ENCODE measurements at regions not wholly inside any gene's neighbourhood (a gene's known extent, or its start where the extent isn't known, plus 50 kb on each side); places are given as distances from the start of the nearest gene placed in this dataset.
"Not testable (repeated sequence)": the region's sequence is repeated elsewhere in the genome, so short reads cannot be mapped to it uniquely, and the experiment has no call there.

DNA sequence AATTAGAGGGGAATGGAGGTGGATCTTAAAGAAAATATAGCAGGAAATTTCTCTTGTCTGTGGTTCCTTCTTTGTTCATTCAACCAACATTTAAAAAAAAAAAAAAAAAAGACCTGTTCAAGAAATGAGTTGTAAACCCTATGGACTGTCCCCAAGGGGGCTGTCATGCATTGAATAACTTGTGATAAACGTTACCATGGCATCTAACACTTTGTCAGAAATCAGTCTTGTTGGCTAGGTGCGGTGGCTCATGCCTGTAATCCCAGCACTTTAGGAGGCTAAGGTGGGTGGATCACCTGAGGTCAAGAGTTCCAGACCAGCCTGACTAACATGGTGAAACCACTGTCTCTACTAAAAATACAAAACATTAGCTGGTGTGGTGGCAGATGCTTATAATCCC is 381.7 kb downstream of the BCKDHB start:
- TF ChIP-seq, protein P1, sequence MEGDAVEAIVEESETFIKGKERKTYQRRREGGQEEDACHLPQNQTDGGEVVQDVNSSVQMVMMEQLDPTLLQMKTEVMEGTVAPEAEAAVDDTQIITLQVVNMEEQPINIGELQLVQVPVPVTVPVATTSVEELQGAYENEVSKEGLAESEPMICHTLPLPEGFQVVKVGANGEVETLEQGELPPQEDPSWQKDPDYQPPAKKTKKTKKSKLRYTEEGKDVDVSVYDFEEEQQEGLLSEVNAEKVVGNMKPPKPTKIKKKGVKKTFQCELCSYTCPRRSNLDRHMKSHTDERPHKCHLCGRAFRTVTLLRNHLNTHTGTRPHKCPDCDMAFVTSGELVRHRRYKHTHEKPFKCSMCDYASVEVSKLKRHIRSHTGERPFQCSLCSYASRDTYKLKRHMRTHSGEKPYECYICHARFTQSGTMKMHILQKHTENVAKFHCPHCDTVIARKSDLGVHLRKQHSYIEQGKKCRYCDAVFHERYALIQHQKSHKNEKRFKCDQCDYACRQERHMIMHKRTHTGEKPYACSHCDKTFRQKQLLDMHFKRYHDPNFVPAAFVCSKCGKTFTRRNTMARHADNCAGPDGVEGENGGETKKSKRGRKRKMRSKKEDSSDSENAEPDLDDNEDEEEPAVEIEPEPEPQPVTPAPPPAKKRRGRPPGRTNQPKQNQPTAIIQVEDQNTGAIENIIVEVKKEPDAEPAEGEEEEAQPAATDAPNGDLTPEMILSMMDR (IDR thresholded peaks at IDR 0.05): no peak
- DNase-seq (no peak), ATAC-seq (no peak)
- H3K36me3 ChIP-seq: no peaks in the 10 kb centered on the region
- intact Hi-C loops (cut with DNase I): no loop called here
- H3K4me3 ChIP-seq: no peak overlapping the region
- H3K9me3 ChIP-seq: peaks cover 0 to 3% (median 0%) of the 10 kb centered on the region in 11 donors
- 65 to 71% methylated on average over 2 of the region's 2 CpGs for WGBS, 2 donors
- H3K4me1 ChIP-seq: no peaks in the 10 kb centered on the region
- H3K27ac ChIP-seq: no peak overlapping the region
- no peaks in the 10 kb centered on the region for H3K27me3 ChIP-seq

DNA sequence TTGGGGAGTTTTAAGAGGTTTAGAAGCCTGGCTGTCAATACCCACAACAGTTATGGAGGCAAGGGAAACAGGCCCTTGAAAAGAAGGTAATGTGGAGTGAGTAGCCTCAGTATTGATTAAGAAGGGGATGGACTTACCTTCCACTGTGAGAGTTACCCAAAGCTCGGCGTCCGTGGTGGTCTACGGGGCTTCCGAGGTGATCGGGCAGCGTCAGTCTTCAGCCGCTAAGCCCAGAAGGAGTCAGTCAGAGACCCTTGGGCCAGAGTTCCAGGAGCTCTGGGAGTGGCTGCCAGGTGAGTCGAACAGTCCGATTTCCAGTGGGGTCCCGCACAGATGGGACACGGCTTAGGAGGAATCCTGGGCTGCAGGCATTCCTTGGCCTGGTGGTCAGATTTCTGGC is 379.0 kb downstream of the BCKDHB start:
- intact Hi-C loops (cut with DNase I); H3K27ac ChIP-seq; DNase-seq; H3K4me3 ChIP-seq; ATAC-seq; H3K4me1 ChIP-seq; H3K9me3 ChIP-seq; H3K27me3 ChIP-seq; H3K36me3 ChIP-seq: not testable (repeated sequence)
- 92 to 97% methylated on average over 12 of the region's 12 CpGs for WGBS, 2 donors

DNA sequence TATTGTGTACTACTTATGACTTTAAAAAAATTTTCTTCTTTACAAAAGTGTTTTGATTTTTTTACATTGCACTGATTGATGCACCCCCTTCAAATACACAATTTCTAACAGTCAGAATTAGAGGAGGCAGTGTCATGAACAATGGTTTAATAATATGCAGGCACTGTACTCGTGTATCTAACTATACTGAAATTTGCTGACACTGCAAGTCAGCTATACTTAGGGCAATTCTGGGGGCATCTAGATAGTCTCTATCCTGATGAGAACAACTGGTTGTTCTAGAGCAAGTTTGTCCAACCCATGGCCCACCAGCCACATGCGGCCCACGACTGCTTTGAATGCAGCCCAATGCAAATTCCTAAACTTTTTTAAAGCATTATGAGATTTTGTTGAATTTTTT is 375.6 kb downstream of the BCKDHB start:
- H3K36me3 ChIP-seq: no peaks in the 10 kb centered on the region
- DNase-seq (no peak), ATAC-seq (no peak)
- 96% methylated on average over 3 of the region's 3 CpGs for WGBS, 2 donors
- no peak overlapping the region for H3K4me3 ChIP-seq
- H3K27me3 ChIP-seq: no peaks in the 10 kb centered on the region
- intact Hi-C loops (cut with DNase I): no loop called here
- H3K4me1 ChIP-seq: no peaks in the 10 kb centered on the region
- H3K27ac ChIP-seq: no peak overlapping the region
- H3K9me3 ChIP-seq: no peaks in the 10 kb centered on the region
- TF ChIP-seq, protein P1 (IDR thresholded peaks at IDR 0.05): no peak

DNA sequence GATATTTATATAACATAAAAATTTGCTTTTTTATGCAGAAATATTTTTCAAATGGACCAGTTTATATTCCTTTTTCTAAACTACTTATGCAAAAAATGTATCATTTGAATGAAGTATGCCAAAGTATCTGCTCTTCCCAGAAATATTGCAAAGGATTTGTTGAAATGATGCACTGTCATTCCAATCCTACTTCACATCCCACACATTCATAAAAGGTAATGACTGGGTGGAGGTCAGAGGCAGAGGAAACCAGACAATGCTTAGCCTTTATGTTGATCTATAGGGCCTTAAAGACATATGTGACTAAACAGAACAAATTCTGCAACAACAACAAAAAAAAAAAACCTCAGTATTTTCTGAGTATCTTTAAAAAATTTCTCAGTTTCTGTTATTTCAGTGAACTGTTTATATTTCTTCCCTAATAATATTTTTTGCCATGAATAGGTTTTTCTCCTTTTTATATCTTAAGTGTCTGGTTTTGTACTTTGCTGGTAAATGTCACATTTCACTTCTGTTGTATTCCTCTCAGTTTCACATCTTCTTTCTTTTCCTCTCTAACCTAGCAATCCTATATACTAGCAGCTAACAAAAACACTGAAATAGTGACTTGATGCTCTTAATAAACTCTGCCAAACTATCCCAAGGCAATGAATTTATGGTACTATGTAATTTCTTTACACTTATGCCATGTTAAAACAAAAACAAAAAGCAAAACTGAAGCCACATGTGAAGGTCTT is 374.1 kb downstream of the BCKDHB start:
- Histone ChIP-seq H3K27me3 (no peaks in the 10 kb centered on the region), H3K9me3 (no peaks in the 10 kb centered on the region), H3K27ac (no peak overlapping the region), H3K36me3 (no peaks in the 10 kb centered on the region), H3K4me3 (no peak overlapping the region), H3K4me1 (no peaks in the 10 kb centered on the region)
- TF ChIP-seq, protein P1 (IDR thresholded peaks at IDR 0.05): no peak
- no peak for DNase-seq
- no peak for ATAC-seq
- intact Hi-C loops (cut with DNase I): no loop called here

DNA sequence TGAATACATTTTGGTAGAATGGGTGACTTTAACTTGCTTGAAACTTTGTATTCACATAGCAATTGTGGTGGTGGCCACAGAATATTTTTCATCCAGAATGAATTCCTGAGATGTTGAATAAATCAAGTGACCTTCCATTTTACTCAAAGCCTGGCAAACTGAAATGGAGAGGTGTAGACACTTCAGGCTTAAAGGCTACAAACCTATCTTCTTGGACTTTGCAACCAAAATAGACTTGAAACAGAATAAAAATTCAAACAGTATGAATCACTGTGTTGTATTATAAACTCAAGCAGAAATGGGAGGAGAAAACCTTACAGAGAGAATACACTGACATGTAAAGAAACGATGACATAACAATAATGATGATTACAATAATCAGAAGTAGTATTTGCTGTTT is 371.6 kb downstream of the BCKDHB start:
- Histone ChIP-seq H3K27ac (no peak overlapping the region), H3K9me3 (no peaks in the 10 kb centered on the region), H3K4me1 (no peaks in the 10 kb centered on the region), H3K27me3 (no peaks in the 10 kb centered on the region), H3K4me3 (no peak overlapping the region), H3K36me3 (no peaks in the 10 kb centered on the region)
- TF ChIP-seq, protein P1 (IDR thresholded peaks at IDR 0.05): no peak
- intact Hi-C loops (cut with DNase I): loop anchor here in 3 of 10 donors (5.0 to 10.0 kb wide), 3 partner anchors 133 to 266 kb away; no protein-coding TSS in a partner anchor
- no peak for ATAC-seq
- 89 to 94% methylated on average over 1 of the region's 1 CpG for WGBS, 2 donors
- no peak for DNase-seq
